Fibroblast of villous mesenchyme (primary cell): ENCODE measurements at regions not wholly inside any gene's neighbourhood (a gene's known extent, or its start where the extent isn't known, plus 50 kb on each side); places are given as distances from the start of the nearest gene placed in this dataset.
"Not testable (repeated sequence)": the region's sequence is repeated elsewhere in the genome, so short reads cannot be mapped to it uniquely, and the experiment has no call there.

ENCODE experiments used
- DNase-seq: peaks from one replicate; pipeline ENCODE4 v3.0.0-alpha.2; 2010; ENCODE audit warnings: low read depth
- H3K4me3 ChIP-seq: 2 replicates; pipeline ENCODE4 v1.5.1; 2011; ENCODE audit warnings: low read depth, mild to moderate bottlenecking, low read length
- CTCF ChIP-seq: IDR thresholded peaks from 2 replicates; pipeline ENCODE4 v1.5.1; 2012; ENCODE audit warnings: low read depth, mild to moderate bottlenecking, low read length; ENCODE audit not compliant: insufficient read depth

GRCh38 chr15:92797168-92798052 lies 102.7 kb upstream of the CHD2 start:
- H3K4me3 ChIP-seq, result no peak overlapping the region
- TF ChIP-seq CTCF, result peak; percentile 65
- peak; percentile 83 for DNase-seq

DNA sequence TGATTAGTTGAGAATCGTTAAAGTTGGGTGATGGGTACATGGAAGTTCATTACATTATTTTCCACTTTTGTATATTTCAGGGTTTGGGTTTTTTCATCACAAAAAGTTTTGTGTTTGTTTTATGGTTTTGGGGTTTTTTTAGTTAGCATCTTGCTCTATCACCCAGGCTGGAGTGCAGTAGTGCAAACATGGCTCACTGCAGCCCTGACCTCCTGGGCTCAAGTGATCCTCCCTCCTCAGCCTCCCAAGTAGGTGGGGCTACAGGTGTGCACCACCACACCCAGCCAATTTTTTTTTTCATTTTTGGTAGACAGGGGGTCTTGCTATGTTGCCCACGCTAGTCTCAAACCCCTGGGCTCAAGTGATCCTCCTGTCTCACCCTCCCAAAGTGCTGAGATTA lies 100.1 kb upstream of the CHD2 start:
- DNase-seq, result no peak
- no peak for TF ChIP-seq CTCF
- H3K4me3 ChIP-seq, result no peak overlapping the region

DNA sequence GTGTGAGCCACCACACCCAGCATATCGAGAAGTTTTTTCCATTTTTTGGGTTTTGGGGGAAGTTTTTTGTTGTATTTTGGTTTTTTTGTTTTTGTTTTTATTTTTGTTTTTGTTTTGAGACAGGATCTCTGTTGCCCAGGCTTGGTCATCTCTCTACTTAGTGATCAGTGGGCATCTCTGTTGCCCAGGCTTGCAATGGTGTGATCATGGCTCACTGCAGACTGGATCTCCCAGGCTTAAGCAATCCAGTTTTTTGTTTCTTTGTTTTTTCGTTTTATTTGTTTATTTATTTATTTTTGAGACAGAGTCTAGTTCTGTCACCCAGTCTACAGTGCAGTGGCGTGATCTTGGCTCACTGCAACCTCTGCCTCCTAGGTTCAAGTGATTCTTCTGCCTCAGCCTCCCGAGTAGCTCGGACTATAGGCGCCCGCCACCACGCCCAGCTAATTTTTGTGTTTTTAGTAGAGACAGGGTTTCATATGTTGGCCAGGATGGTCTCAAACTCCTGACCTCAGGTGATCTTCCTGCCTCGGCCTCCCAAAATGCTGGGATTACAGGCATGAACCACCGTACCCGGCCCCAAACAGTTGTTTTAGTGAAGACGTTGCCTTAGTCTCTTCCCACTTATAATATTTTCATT lies 99.6 kb upstream of the CHD2 start:
- not testable (repeated sequence) for H3K4me3 ChIP-seq, DNase-seq

- DNase-seq, result peak; percentile 96
- H3K4me3 ChIP-seq, result not testable (repeated sequence)
Observed at GRCh38 chr15:92801056-92801773, 98.9 kb upstream of the CHD2 start.

- peak; percentile 93 for DNase-seq
- no peak for TF ChIP-seq CTCF
- no peak overlapping the region for H3K4me3 ChIP-seq
Observed at GRCh38 chr15:92801774-92802464, 98.2 kb upstream of the CHD2 start.

GRCh38 chr15:92803536-92803851 lies 96.6 kb upstream of the CHD2 start:
- no peak for TF ChIP-seq CTCF
- no peak overlapping the region for H3K4me3 ChIP-seq
- no peak for DNase-seq

DNA sequence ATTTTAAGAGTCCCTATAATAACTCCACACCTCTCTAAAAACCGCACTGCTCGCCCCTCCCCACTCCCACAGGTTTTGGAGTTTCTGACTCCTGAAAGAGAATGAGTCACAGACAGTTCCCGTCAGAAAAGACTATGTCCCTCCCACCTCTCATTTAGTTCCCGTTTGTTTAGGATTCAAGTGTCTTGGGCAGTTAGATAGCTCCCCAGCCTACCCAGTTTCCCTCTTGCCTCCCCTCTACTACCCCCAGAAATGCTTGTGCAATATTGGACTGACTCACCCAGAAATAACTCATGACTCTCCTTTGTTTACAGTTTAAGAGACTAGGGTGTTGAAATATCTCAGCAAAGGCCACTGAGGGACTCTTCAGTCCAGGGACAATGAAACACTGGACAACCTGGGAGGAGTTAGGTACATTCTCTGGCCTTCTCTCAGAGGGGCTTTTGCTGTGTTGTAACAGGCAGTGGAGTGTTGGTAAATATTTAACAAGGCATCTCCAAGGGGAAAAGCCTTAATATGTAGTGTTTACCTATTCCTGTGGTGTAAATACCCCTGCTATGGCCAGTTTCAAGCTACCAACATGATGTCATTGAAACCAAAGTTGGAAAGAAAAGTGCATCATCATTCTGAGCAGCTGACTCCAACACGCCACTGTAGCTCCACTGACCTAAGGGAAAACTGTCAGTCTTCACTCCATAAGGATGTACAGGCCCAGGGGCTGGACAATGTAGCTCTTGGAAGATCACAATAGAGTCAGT lies 96.1 kb upstream of the CHD2 start:
- no peak overlapping the region for H3K4me3 ChIP-seq
- DNase-seq, result peak; percentile 100
- TF ChIP-seq CTCF, result no peak

DNA sequence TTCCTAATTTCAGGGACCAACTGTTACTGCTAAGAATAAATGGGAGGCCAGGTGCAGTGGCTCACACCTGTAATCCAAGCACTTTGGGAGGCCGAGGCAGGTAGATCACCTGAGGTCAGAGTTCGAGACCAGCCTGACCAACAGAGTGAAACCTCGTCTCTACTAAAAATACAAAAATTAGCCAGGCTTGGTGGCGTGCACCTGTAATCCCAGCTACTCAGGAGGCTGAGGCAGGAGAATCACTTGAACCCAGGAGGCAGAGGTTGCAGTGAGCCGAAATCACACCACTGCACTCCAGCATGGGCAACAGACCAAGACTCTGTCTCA lies 95.6 kb upstream of the CHD2 start:
- DNase-seq, H3K4me3 ChIP-seq: not testable (repeated sequence)
